Transverse colon (tissue), 4 donors: ENCODE measurements at regions not wholly inside any gene's neighbourhood (a gene's known extent, or its start where the extent isn't known, plus 50 kb on each side); places are given as distances from the start of the nearest gene placed in this dataset.

Source experiments
- DNase-seq: peaks from one replicate; pipeline ENCODE4 v3.0.0-alpha.2; 2019
- H3K27ac ChIP-seq, 4 donors: fragments of 200-600 bp; sonication (generic); 2 replicates each; pipeline ENCODE4 v1.5.1; 2016 to 2018; ENCODE audit warnings: inconsistent platforms in 4 of 4
- H3K27me3 ChIP-seq: fragments of 200-600 bp; sonication (generic); 2 replicates; pipeline ENCODE4 v1.5.1; 2017; ENCODE audit warnings: inconsistent platforms
- H3K36me3 ChIP-seq, 4 donors: fragments of 200-600 bp; sonication (generic); 2 replicates each; pipeline ENCODE4 v1.5.1; 2017 to 2019; ENCODE audit warnings: inconsistent platforms in 4 of 4
- H3K4me1 ChIP-seq, 4 donors: fragments of 200-600 bp; sonication (generic); 2 replicates each; pipeline ENCODE4 v1.5.1; 2017 to 2020; ENCODE audit warnings: inconsistent platforms in 4 of 4
- H3K4me3 ChIP-seq, 4 donors: fragments of 200-600 bp; sonication (generic); 1 replicate in 1 of 4; 2 replicates in 3 of 4; pipeline versions ENCODE4 v1.5.1 to v1.6.1; 2017 to 2019; ENCODE audit warnings: inconsistent platforms in 4 of 4
- H3K9me3 ChIP-seq, 2 donors: fragments of 200-600 bp; sonication (generic); 2 replicates each; pipeline ENCODE4 v1.5.1; 2017 to 2019; ENCODE audit warnings: inconsistent platforms in 2 of 2
- EP300 ChIP-seq: sonication (generic); formaldehyde crosslinking; IDR thresholded peaks from one replicate; pipeline ENCODE4 v1.6.1; 2017; ENCODE audit warnings: antibody characterized with exemption, low read depth
- POLR2A ChIP-seq: fragments of 450-650 bp; IDR thresholded peaks from one replicate; pipeline ENCODE4 v1.6.1; 2016; ENCODE audit warnings: antibody characterized with exemption, mild to moderate bottlenecking, moderate library complexity
- POLR2AphosphoS5 ChIP-seq, 3 donors: sonication (generic); formaldehyde crosslinking; IDR thresholded peaks; one replicate each; pipeline ENCODE4 v1.6.1; 2016; ENCODE audit warnings: antibody characterized with exemption in 3 of 3
- WGBS, 2 donors: methylation state at CpG; one replicate each; pipeline ENCODE4 v1.1.5; 2018; ENCODE audit warnings: low coverage in 1 of 2; 5-methylcytosine and 5-hydroxymethylcytosine counted together
- in situ Hi-C, 4 donors: fragments of 200-750 bp; cut with MboI; loops; one replicate each; pipeline versions ENCODE4 v1.15.0 to v1.15.1; 2017; ENCODE audit warnings: low sequenced_read_pairs in 3 of 4, low pct_ligation_motif_present in 1 of 4, low pct_unique_long_range_greater_than_20kb in 1 of 4
- intact Hi-C: fragments of 100-400 bp; cut with DNase I; formaldehyde crosslinking; loops from one replicate; pipeline ENCODE4 v1.15.1; 2023; ENCODE audit warnings: low total_unique reads
- TF ChIP-seq, protein P1 (sequence below), 5 experiments: fragments of 200-600 bp in 3 of 5; fragments of 450-650 bp in 2 of 5; sonication (generic) in 3 of 5; IDR thresholded peaks; 1 replicate in 2 of 5; 2 replicates in 3 of 5; pipeline ENCODE4 v1.5.1; 2016 to 2017; ENCODE audit warnings: antibody characterized with exemption in 5 of 5, inconsistent platforms in 3 of 5, mild to moderate bottlenecking in 2 of 5, moderate library complexity in 1 of 5

- no peaks in the 10 kb centered on the region for H3K36me3 ChIP-seq
- TF ChIP-seq POLR2AphosphoS5 (IDR thresholded peaks at IDR 0.05) (no peak), EP300 (no peak), POLR2A (no peak)
- TF ChIP-seq, protein P1, sequence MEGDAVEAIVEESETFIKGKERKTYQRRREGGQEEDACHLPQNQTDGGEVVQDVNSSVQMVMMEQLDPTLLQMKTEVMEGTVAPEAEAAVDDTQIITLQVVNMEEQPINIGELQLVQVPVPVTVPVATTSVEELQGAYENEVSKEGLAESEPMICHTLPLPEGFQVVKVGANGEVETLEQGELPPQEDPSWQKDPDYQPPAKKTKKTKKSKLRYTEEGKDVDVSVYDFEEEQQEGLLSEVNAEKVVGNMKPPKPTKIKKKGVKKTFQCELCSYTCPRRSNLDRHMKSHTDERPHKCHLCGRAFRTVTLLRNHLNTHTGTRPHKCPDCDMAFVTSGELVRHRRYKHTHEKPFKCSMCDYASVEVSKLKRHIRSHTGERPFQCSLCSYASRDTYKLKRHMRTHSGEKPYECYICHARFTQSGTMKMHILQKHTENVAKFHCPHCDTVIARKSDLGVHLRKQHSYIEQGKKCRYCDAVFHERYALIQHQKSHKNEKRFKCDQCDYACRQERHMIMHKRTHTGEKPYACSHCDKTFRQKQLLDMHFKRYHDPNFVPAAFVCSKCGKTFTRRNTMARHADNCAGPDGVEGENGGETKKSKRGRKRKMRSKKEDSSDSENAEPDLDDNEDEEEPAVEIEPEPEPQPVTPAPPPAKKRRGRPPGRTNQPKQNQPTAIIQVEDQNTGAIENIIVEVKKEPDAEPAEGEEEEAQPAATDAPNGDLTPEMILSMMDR (IDR thresholded peaks at IDR 0.05): no peak
- H3K4me3 ChIP-seq: no peak overlapping the region
- H3K27ac ChIP-seq: no peak overlapping the region
- DNase-seq: no peak
- 48% methylated on average over 3 of the region's 3 CpGs; no CpG with 5 or more reads in 1 of the 2 donors for WGBS, 2 donors
- intact Hi-C loops (loop anchor here (10.0 kb wide), 1 partner anchor 56 kb away; the partner anchor contains the start of gene RASD2), in situ Hi-C loops (no loop called here)
- H3K27me3 ChIP-seq: no peaks in the 10 kb centered on the region
- H3K9me3 ChIP-seq: no peaks in the 10 kb centered on the region
- no peaks in the 10 kb centered on the region for H3K4me1 ChIP-seq
Observed at GRCh38 chr22:35488513-35488912, 52.1 kb upstream of the RASD2 start.

DNA sequence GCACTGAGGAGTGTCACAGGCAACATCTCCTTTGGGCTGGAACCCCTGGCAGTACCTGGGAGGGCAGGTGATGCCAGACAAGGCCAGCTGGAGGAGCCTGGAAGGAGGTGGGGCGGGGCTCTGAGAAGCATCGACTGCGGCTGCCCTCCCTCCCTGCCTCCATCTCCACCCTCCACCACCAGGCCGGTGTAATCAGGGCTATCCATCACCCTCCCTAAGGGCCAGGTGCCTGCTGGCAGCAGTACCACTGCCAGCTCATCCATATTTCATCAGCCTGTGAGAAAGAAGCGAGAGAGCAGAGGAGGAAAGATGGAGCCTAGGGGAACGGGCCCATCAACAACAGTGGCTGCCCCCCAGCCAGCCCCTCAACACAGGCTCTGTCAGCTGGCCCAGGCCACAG lies 51.4 kb upstream of the RASD2 start:
- Histone ChIP-seq H3K27me3 (no peaks in the 10 kb centered on the region), H3K4me1 (no peaks in the 10 kb centered on the region), H3K36me3 (no peaks in the 10 kb centered on the region), H3K27ac (no peak overlapping the region), H3K9me3 (no peaks in the 10 kb centered on the region), H3K4me3 (no peak overlapping the region)
- in situ Hi-C loops: no loop called here
- intact Hi-C loops: loop anchor here (10.0 kb wide), 1 partner anchor 56 kb away; the partner anchor contains the start of gene RASD2
- TF ChIP-seq, protein P1 (IDR thresholded peaks at IDR 0.05): no peak
- no peak for TF ChIP-seq EP300
- TF ChIP-seq POLR2A: no peak
- no peak for TF ChIP-seq POLR2AphosphoS5 (IDR thresholded peaks at IDR 0.05)
- 73% methylated on average over 6 of the region's 6 CpGs; no CpG with 5 or more reads in 1 of the 2 donors for WGBS, 2 donors
- no peak for DNase-seq
